NB4 (cell line): ENCODE measurements at regions not wholly inside any gene's neighbourhood (a gene's known extent, or its start where the extent isn't known, plus 50 kb on each side); places are given as distances from the start of the nearest gene placed in this dataset.

Experiments
- CTCF ChIP-seq: IDR thresholded peaks from one replicate; pipeline ENCODE4 v1.5.1; 2012; ENCODE audit warnings: low read depth, low read length
- TF ChIP-seq, protein P1 (sequence below): IDR thresholded peaks from 2 replicates; pipeline ENCODE4 v1.6.1; 2011; ENCODE audit warnings: low read depth, low read length

DNA sequence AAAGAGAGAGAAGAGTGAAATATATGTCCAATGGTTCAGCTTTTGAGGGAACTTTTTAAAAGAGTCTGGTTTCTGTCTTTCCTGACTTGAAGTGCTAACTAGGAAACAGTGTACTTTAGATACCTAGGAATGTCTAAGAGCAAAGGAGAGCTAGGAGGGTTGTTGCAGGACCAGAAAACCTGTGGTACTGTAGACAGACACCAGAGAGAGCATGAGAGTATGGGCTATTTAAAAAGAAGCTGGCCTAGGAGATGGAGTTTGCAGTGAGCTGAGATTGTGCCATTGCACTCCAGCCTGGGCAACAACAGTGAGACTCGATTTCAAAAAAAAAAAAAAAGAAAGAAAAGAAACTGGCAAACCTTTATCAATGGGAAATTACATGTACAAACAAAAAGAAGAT is 223.9 kb downstream of the FAT4 start:
- no peak for TF ChIP-seq CTCF
- TF ChIP-seq, protein P1, sequence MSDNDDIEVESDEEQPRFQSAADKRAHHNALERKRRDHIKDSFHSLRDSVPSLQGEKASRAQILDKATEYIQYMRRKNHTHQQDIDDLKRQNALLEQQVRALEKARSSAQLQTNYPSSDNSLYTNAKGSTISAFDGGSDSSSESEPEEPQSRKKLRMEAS: no peak
